Dermis microvascular lymphatic vessel endothelial cell (primary cell): ENCODE measurements at regions not wholly inside any gene's neighbourhood (a gene's known extent, or its start where the extent isn't known, plus 50 kb on each side); places are given as distances from the start of the nearest gene placed in this dataset.

ENCODE experiments used
- DNase-seq, 2 donors: peaks; one replicate each; pipeline versions ENCODE4 v3.0.0 to v3.0.0-alpha.2; 2010; ENCODE audit warnings: low read depth in 2 of 2

- no peak for DNase-seq
These were observed 922.9 kb downstream of the NSUN3 start for GRCh38 chr3:94985778-94986177.

GRCh38 chr3:94990952-94991705, 928.3 kb downstream of the NSUN3 start:
- DNase-seq: no peak

- no peak for DNase-seq
These were observed 933.9 kb downstream of the NSUN3 start for GRCh38 chr3:94996743-94997142.

GRCh38 chr3:95002438-95003046, 939.7 kb downstream of the NSUN3 start:
- DNase-seq: no peak

GRCh38 chr3:95028688-95029087, 965.8 kb downstream of the NSUN3 start:
- DNase-seq: no peak

GRCh38 chr3:95029644-95030043, 966.8 kb downstream of the NSUN3 start:
- DNase-seq: no peak

- no peak for DNase-seq
These were observed 973.7 kb downstream of the NSUN3 start for GRCh38 chr3:95036526-95037021.

- no peak for DNase-seq
These were observed 974.2 kb downstream of the NSUN3 start for GRCh38 chr3:95037097-95037496.

GRCh38 chr3:95037927-95038326, 975.1 kb downstream of the NSUN3 start:
- DNase-seq: no peak

- no peak for DNase-seq
These were observed 981.2 kb downstream of the NSUN3 start for GRCh38 chr3:95044101-95044500.

GRCh38 chr3:95048564-95048963, 985.7 kb downstream of the NSUN3 start:
- no peak for DNase-seq

GRCh38 chr3:95049841-95050240, 987.0 kb downstream of the NSUN3 start:
- no peak for DNase-seq

- DNase-seq: no peak
These were observed 992.4 kb downstream of the NSUN3 start for GRCh38 chr3:95055288-95055687.

GRCh38 chr3:95082191-95082590, 1019.3 kb downstream of the NSUN3 start:
- DNase-seq: no peak

- no peak for DNase-seq
These were observed 1021.9 kb downstream of the NSUN3 start for GRCh38 chr3:95084738-95085137.

GRCh38 chr3:95088464-95088863, 1025.6 kb downstream of the NSUN3 start:
- no peak for DNase-seq

GRCh38 chr3:95097493-95097892, 1034.6 kb downstream of the NSUN3 start:
- DNase-seq: no peak

GRCh38 chr3:95120921-95121320, 1058.1 kb downstream of the NSUN3 start:
- DNase-seq: no peak

GRCh38 chr3:95123104-95123503, 1060.2 kb downstream of the NSUN3 start:
- DNase-seq: no peak

GRCh38 chr3:95134693-95135413, 1072.0 kb downstream of the NSUN3 start:
- DNase-seq: no peak

- no peak for DNase-seq
These were observed 1085.2 kb downstream of the NSUN3 start for GRCh38 chr3:95148107-95148506.

GRCh38 chr3:95151590-95151989, 1088.7 kb downstream of the NSUN3 start:
- DNase-seq: no peak

GRCh38 chr3:95154766-95155165, 1091.9 kb downstream of the NSUN3 start:
- DNase-seq: no peak
